NB4 (cell line): ENCODE measurements at regions not wholly inside any gene's neighbourhood (a gene's known extent, or its start where the extent isn't known, plus 50 kb on each side); places are given as distances from the start of the nearest gene placed in this dataset.

Experiments
- DNase-seq: peaks from one replicate; pipeline ENCODE4 v3.0.0; 2010; ENCODE audit warnings: low read depth
- H3K4me3 ChIP-seq: one replicate; pipeline ENCODE4 v1.5.1; 2011; ENCODE audit warnings: mild to moderate bottlenecking, low read depth, low read length, moderate library complexity
- MYC ChIP-seq: IDR thresholded peaks from 2 replicates; pipeline ENCODE4 v1.6.1; 2011; ENCODE audit warnings: low read depth, low read length
- POLR2A ChIP-seq: IDR thresholded peaks from 2 replicates; pipeline ENCODE4 v1.6.1; 2011; ENCODE audit warnings: mild to moderate bottlenecking; ENCODE audit not compliant: insufficient read length; ENCODE audit errors: extremely low read depth
- TF ChIP-seq, protein P1 (sequence below): IDR thresholded peaks from one replicate; pipeline ENCODE4 v1.5.1; 2012; ENCODE audit warnings: low read depth, low read length
- TF ChIP-seq, protein P2 (sequence below): IDR thresholded peaks from 2 replicates; pipeline ENCODE4 v1.6.1; 2011; ENCODE audit warnings: low read depth, low read length

DNA sequence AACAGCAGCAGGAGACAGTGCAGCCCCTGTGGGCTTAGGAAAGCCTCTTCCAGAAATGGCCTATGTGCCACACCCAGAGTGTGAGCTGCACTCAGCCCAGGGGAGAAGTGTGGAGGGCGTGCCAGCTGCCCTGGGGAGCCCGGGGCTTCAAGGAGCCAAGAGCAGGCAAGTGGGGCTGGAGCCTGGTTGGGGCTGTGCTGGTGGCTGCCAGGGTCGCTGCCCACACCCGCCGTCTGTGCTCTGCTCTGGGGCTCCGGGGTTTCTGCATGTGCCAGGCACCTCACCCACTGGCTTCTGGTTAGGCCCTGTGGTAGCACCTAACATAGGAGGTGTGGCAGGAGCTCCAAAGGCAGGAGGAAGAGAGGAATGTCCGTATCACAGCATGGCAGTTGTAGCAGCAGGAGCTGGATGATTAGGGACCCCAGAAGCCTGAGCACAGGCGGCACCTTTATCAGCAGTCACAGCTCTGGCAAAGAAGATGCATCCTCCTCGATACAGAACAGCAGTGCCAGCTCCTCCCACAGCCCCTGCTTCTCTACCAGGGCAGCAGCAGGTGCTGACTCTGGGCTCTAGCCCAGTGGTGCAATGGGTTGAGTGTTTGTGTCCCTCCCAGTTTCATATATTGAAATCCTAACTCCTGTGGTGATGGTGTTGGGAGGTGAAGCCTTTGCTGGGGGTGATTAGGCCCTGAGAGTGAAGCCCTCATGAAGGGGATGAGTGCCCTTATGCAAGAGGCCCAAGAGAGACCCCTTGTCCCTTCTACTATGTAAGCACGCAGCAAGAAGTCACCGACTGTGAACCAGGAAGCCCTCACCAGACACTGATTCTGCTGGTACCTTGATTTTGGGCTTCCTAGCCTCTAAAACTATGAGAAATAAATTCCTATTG, 70.0 kb upstream of the KLF13 start:
- no peak for TF ChIP-seq MYC
- TF ChIP-seq, protein P1, sequence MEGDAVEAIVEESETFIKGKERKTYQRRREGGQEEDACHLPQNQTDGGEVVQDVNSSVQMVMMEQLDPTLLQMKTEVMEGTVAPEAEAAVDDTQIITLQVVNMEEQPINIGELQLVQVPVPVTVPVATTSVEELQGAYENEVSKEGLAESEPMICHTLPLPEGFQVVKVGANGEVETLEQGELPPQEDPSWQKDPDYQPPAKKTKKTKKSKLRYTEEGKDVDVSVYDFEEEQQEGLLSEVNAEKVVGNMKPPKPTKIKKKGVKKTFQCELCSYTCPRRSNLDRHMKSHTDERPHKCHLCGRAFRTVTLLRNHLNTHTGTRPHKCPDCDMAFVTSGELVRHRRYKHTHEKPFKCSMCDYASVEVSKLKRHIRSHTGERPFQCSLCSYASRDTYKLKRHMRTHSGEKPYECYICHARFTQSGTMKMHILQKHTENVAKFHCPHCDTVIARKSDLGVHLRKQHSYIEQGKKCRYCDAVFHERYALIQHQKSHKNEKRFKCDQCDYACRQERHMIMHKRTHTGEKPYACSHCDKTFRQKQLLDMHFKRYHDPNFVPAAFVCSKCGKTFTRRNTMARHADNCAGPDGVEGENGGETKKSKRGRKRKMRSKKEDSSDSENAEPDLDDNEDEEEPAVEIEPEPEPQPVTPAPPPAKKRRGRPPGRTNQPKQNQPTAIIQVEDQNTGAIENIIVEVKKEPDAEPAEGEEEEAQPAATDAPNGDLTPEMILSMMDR, result no peak
- TF ChIP-seq, protein P2, sequence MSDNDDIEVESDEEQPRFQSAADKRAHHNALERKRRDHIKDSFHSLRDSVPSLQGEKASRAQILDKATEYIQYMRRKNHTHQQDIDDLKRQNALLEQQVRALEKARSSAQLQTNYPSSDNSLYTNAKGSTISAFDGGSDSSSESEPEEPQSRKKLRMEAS, result no peak
- no peak for TF ChIP-seq POLR2A
- no peak for DNase-seq
- no peak overlapping the region for H3K4me3 ChIP-seq

DNA sequence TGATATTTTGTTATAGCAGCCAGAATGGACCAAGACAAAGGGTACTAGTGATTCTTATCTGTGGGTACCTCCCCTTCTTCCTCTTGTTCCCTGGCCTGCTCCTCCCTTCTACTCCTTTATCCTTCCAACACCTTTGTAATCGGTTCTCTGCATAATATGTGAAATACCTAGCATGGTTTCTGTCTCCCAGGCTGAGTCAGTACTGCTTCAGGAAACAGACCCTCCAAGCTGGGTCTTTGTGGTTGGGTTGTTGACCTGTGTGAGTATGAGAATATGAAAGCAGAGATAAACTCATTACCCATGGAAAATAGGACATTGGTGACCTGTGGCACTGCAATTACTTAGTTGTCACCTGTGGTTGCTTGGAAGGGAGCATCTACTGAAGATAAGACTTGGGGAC, 69.3 kb upstream of the KLF13 start:
- H3K4me3 ChIP-seq, result no peak overlapping the region
- DNase-seq, result no peak
- TF ChIP-seq, protein P1, result no peak
- TF ChIP-seq MYC (no peak), POLR2A (no peak)
- TF ChIP-seq, protein P2, result no peak

DNA sequence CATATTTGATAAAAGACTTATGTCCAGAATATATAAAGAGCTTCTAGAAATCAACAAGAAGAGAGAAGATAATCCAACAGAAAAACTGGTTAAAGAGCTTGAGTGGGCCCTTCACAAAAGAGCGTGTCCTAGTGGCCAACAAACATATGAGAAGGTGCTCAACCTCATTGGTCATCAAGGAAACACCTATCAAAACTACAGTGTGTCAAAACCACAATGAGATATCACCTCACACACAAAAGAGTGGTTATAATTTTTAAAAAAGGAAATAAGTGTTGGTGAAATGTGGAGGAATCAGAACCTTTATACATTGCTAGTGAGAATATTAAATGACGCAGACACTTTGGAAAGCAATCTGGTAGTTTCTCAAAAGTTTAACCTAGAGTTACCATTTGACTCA, 68.4 kb upstream of the KLF13 start:
- TF ChIP-seq, protein P1, result no peak
- TF ChIP-seq MYC, result no peak
- DNase-seq, result no peak
- H3K4me3 ChIP-seq, result no peak overlapping the region

DNA sequence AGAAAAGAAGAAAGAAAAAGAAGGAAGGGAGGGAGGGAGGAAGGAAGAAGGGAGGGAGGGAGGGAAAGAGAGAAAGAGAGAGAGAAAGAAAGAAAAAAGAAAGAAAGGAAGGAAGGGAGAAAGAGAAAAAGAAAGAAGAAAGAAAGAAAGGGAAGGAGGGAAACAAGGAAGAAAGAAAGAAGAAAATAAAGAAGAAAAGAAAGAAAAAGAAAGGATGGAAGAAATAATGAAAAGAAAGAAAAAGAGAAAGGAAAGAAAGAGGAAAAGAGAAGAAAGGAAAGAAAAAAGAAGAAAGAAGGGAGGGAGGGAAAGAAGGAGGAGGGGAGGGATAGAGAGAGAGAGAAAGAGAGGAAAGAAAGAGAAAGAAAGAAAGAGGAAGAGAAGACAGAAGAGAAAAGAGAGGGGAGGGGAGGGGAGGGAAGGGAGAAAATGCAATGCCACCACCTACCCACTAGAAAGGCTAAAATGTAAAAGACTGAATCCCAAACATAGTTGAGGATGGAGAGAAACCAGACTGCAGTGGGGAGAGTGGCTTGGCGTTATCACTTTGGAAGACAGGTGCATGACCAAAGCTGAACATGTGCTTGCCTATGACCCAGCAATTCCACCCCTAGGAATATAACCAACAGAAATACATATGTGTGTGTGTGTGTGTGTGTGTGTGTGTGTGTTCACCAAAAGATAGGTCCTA, 66.9 kb upstream of the KLF13 start:
- TF ChIP-seq, protein P1, result no peak
- TF ChIP-seq, protein P2, result peak; percentile 28; the same call in 1 of the 2 replicates
- no peak for DNase-seq
- H3K4me3 ChIP-seq, result no peak overlapping the region

DNA sequence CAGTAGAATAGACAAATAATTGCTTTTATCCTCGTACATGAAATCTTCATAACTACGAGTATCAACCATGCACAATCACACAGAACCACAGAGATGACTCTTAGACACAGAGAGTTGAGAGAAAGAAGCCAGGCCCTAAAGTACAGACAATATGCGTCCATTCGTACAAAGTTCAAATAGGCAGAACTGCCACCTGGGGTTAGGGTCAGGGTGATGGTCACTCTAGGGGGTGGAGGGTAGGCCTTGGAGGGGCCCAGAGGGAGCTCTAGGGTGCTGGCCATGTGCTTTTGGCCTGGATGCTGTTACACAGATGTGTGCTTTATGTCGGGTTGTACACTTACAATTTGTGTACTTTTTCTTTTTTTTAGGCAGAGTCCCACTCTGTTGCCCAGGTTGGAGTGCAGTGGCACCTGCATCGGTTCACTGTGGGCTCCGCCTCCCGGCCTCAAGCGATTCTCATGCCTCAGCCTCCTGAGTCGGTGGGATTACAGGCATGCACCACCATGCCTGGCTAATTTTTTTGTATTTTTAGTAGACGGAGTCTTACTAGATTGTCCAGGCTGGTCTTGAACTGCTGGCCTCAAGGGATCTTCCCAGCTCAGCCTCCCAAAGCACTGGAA, 65.9 kb upstream of the KLF13 start:
- TF ChIP-seq, protein P1, result no peak
- TF ChIP-seq, protein P2, result no peak
- TF ChIP-seq POLR2A, result no peak
- no peak for TF ChIP-seq MYC
- DNase-seq, result no peak
- H3K4me3 ChIP-seq, result no peak overlapping the region
